NCI-H446 treated with DMSO at 0.1 percent for 48 hours (cell line): ENCODE measurements at regions not wholly inside any gene's neighbourhood (a gene's known extent, or its start where the extent isn't known, plus 50 kb on each side); places are given as distances from the start of the nearest gene placed in this dataset.

Source experiments
- DNase-seq: peaks from one replicate; lab custom pipeline; 2025; lab: John Stamatoyannopoulos, UW

DNA sequence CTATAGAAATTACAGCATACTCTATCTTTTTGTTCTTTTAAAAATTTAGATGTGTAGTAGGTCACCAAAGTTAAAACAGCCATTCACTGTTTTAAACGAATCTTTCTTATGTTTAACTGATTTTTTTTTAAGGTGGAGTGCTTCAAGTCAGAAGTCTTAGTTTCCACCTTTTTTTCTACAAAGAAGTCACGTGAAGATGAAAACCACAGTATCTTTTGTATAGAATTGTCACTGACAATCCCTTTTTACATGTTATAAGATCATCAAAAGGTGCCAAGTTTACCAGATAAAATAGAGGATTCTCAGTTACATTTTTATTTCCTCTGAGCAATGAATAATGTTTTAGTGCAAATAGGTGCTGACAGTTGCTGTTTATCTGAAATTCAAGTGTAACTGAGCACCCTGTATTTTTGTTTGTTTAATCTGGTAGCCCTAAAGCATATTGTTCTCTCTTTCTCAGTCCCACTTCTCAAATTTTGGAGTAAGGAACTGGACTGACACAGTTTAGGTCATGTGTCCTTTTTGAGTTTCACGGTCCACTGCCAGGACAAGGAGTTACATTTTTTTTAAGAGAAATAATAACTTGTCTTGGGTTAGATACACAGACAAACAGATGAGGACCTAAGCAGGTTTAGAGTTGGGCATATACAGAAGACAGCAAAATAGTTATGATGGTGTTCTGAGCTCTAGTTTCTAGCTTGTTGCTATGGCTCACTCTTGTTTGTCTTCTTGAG lies 233.2 kb upstream of the MBL2 start:
- no peak for DNase-seq

DNA sequence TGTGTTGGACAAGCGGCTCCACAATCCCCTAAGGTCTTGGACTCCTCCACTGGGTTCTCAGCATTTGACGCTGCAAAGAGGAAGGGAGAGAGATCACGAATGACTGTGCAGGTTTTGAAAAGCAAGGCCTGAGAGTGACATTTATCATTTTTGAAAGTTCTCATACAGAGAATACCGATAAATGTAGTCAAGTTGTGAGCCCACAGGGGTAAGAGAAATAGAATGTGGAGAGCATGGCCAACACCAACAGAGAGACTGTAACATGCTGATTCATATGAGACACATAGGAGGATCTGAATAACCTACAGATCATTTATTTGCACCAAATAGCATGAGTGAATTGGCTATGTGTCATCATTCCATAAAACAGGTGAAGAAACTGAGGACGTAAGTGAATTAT lies 230.5 kb upstream of the MBL2 start:
- no peak for DNase-seq

DNA sequence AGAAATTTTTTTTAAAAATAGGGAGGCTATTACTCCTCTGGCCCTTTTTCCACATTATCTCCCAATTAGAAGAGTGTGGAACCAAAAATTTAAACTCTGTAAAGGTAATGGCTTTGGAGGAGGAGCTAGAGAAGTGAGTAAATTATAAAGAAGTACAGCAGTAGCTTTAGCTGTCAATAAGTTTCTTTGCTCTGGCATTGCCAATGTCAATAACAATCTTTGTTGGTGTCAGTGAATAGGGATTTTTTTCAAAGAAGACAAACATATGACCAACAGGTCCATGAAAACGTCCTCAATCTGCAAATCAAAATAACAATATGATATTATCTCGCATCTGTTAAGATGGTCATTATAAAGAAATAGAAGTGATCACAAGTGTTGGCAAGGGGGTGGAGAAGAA lies 227.1 kb upstream of the MBL2 start:
- DNase-seq: no peak

DNA sequence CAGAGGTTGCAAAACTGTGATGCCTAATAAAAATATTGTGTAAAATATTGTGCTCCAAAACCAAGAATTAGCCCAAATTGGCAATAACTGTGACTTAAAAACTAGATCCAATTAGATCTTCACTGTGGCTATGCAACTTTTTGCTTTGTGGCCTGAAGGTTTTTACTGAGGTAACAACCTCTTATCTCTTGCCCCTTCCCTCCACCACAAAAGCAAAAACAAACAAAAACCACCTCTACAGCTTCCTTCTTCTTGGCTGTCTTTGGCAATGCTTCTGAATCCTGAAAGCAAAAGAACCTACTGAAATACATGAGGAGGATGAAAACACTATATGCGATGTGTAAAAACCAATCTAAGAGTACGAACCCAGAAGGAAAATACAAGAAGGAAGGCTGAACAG lies 226.7 kb upstream of the MBL2 start:
- no peak for DNase-seq

DNA sequence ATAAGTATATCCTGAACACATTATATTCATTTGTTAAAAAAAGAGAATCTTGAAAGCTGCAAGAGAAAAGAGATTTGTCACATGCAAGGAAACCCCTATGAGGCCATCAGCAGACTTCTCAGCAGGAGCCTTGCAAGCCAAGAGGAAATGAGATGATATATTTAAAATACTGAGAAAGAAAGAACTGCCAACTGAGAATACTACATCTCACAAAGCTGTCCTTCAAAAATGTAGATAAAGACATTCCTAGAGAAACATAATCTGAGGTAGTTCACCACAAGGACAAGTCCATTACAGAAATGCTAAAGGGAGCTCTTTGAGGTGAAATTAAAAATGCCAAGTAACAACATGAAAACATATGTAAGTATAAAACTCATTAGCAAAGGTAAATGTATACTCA lies 224.4 kb upstream of the MBL2 start:
- DNase-seq: no peak

DNA sequence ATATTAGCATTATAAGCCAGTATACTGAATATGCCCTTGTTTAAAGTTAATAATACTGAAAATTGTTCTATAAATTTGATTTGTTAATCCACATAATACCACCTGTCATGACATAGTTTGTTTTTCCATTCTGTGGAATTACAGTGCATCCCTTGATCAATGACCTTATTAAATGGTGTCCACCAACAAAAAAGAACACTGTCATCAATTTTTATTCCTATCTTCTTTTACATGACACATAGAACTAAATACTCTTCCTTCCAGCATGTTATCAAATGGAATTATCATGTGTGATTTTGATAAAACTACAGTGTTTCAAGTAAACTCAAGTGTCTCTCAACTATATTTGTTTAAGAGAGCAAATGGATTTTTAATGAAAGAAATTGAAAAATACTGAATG lies 221.8 kb upstream of the MBL2 start:
- DNase-seq: no peak

DNA sequence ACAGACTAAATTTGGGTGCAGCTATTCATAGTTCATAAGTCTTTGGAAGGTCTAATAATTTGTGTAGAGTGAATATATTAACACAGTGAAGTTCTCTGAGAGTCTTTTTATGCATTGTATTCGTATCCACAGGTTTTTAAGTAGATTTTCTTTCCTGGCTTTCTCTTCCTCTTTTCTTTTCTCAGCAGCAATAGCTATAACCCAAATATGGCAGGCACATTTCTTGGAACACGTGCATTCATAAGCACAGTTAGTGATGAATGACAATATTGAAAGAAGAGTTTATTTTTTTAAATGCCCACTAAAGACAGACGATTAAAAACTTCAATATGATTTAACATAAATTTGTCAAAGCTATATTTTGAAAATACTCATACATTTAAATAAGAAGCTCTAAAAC lies 220.5 kb upstream of the MBL2 start:
- no peak for DNase-seq

DNA sequence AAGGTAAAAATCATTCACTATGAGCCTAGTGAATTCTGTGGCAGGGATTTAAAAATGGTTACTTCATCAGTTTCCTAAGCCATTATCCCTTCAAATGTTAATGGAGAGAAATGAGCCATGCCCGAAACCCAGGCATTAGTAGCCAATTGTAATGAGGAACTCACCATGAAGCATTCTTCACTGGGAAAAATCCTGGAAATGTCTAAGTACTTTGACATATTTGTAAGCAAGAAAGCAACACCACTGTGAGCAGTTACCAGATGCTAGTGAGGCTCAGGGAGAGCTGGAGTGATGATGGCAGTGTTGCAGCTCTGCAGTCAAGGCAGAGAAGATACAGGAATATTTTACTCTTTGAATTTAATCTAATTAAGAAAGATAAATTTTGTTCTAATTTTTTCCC lies 220.0 kb upstream of the MBL2 start:
- no peak for DNase-seq

DNA sequence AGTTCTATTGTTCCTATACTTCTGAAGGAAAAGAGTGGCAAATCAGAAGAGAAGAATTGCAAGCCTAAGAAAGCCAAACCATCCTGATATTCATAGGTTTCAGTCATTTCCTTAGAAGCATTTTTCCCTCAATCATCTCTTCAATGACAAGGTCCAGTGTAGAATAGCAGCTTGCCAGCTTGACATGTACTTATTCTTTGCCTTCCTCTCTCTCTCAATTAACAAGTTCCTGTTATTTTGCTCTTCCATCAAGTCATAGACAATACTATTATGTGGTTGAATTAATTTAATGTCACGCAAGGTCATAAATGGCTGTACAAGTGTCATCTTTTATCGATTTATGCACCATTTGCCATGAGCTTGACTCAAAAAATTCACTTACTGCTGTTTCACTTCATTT lies 216.3 kb upstream of the MBL2 start:
- no peak for DNase-seq

DNA sequence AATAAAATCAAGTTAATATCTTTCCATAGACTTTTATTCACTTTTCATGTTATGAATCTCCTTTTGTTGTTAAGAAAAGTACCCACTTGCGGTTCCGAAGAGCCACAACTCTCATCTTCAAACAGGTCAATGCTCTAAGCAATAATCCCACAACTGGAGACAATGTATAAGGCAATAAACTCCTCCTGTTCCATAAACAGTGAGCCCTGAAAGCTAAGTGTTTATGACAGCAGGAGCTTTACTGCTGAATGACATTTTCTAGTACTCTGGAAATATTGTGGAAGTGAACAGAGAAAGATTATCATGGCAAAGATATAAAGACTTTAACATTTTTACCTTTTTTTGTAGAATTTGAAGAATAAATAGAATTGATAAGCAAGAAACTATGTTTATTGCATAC lies 213.5 kb upstream of the MBL2 start:
- no peak for DNase-seq

DNA sequence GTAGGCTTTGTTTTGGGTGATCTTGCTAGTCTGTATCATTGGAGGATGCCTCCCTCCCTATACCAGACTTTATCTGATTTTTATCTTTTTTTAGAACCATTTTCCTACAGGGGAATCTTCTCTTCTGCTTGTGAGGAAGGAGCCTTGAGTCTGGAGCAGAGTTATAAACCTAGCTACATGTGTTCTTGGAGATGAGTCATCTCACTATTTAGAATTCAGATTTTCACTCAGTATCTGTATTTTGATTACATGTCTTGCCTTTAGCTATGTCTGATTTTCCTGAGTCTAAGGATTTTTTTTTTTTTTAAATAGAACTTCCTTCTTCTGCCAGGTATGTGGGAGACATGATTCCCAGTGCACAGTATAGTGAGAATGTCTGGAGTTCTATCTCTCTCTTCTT lies 211.6 kb upstream of the MBL2 start:
- DNase-seq: no peak

DNA sequence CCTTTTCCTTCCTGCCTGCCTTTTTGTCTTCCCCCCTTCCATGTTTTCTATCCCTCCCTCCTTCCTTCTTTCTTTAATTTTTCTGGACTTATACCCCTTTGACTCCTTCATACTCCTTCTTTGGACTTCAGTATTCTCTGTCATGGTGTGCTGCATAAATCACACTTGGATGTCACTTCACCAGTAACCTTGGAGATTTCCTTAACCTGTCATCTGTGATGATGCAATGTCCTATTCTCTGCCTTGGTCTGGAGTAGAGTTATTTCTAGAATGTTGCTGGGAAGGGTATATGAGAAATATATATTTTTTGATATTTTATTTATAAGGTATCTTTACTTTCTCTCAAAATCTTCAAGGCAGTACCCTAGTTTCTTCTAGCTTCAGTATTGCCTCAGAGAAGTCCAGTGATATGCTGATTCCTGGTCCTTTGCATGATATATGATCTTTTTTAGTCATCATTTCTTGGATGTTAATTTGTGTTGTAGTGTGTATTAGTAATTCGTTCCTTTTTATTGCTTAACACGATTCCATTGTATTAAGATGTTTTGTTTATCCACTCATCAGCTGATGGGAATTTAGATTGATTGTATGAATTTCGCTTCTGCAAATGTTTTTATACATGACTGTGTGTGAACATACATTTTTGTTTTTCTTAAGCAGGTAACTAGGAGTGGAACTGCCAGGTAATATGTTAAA lies 206.9 kb upstream of the MBL2 start:
- no peak for DNase-seq

DNA sequence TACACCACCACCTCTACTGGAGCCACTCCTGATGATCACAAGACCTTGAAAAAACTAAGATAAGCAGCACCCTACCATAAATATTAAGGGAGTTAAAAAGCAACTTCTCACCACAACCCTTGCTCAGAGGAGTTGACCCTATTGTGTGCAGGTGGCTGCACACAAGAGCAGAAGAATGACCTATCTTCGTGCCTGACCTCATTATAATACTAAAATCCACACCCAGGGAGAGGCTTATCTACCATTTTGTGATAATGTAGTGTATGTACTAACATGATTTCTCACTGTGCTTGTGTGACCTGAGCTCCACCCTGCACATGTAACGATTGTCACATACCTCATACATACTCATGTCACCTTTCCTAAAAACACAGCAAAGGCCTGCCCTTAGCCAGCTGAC lies 205.0 kb upstream of the MBL2 start:
- no peak for DNase-seq

DNA sequence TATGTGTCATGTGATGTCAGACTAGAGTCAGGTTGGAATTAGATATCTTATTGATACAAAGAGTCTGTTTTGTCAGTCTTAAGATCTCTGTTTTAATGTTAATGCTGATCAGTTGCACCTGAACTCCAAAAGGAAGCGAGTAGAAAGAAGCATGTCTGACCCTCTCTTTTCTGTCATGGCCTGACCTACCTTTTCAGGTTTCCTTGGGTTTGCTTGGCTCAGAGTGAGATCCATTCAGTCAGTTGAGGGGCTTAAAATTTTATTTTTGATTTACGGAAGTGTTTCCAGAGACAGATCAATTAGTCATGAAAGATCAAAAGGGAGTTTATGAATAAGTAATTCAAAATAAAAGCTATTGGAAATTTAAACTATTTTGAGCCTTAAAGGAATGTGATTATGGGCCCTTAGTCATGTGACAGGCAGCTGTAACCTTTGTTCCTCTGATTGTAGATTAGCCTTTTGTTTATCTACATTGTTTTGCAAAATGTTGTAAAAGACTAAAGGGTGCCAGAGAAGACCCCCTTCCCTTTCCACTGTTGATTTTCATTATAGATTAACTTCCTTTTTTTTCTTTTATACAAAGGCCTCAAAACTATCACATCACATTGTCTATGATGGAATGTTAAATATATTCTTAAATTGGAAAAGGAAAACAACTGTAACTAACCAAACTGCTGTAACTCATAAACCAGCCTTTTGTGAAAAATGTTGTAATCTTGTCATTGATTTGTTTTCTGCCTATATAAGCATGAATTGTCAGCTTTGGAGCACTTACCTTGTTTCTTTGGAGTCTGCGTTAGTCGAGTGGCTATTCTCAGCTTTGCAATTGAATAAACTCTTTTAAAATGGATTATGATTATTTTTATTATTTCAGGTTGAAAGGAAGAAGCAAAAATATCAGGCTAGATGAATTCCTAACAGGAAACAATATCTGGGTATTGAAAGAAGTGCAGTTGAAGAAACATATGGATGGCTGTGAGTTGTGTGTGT lies 195.5 kb upstream of the MBL2 start:
- DNase-seq: no peak

DNA sequence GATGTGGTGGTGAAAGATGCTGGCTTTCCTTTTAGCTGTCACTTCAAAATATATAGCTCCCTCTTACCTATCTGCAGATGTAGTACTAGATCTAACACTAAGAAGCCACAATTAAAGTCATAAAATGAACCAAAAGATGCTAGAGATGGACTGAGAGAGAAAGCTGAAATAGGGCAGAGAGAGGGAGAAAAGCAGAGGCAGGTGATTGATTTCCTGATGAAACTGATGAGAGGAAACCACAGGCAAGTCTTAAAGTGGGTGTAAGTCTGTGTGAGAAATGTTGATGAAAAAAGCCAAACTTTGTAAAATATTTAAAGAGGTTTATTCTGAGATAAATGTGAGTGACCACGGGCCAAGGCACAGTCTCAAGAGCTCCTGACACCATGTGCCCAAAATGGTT lies 194.3 kb upstream of the MBL2 start:
- DNase-seq: no peak

DNA sequence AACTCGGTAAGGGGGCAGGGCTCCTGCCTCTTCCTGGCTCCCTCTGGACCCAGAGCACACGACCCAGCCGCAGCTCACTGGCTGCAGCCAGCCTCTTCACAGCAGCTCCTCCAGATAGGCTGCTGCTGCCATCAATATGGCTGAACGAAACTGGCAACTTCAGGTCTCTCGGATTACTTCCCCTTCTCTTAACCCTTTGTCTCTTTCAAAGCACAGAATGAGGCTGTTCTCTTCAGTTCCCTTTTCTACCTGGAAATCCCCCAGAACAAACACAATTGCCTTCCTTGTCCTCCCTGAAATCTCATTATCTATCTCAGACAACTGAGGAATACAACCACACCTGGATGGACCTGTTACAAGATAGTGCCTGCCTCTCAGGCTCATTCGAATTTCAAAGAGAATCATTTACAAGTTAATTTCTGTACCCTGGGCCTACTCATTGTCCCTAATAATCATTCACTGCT lies 193.4 kb upstream of the MBL2 start:
- no peak for DNase-seq

DNA sequence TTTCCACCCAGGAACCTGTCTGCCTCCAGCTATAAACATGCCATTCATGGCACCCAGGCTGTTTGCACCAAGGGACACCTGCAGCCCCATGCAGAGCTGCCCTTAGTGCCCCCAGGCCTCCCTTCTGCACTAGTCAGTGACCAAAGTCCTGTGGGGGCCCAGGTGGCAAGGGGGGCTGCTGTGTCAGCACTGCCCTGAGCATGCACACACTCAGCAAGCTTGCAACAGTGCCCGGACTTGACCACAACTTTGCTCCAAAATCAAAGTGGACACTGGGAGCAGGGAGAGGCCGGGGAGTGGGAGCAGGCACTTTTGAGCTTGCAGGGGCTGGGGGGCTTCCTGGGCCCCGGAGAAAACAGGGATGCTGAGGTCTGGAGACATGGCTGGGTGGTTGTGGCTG lies 192.9 kb upstream of the MBL2 start:
- no peak for DNase-seq

DNA sequence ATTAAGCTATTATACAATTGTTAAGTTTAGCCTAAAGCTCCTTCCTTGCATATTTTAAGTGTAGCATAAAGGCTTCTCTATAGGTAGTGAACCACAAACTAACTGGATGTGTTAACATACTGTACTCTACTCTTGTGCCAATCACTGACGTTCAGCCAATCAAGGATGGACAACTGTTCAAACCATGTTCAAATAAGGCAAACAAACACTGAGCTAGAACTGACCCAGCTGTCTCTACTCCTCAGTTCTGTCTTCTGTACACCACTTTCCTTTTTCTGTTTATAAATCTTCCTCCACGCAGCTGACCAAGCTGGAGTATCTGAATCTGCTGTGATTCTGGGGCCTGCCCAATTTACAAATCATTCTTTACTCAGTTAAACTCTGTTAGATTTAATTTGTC lies 188.7 kb upstream of the MBL2 start:
- DNase-seq: no peak

DNA sequence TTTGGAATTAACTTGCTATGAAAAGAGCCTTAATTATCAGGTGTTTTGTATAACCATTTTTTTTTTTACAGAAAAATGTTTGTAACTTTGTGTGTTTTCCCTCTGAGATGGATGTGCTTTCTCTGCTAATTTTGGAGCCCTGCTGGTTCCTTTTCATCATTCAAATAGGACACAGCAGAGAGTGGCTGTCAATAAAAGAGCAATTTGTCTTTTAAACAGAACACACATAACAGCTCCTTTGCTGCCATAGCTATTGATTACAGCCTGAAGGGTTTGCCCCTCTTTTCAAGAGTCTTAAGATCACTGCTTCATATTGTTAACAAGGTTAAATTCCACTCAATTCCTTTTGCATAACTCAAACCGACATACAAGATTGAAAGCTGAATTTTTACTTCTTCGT lies 187.2 kb upstream of the MBL2 start:
- DNase-seq: no peak

DNA sequence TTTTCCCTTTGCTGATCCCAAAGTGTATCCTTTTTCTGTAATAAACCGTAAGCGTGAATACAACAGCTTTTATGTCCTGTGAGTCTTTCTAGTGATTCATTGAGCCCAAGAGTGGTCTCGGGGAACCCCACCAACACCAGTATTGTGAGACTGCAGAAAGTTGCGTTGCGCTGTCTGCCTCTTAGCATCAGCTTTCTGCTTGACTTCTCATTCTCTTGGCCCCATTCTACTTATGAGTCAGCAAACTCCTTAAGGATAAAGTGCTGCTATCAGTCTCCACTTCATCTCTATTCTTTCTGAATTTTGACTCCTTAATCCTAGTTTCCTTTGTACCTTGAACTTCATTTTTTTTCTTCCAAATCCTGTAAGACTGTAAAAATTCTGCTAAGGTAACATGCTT lies 184.3 kb upstream of the MBL2 start:
- no peak for DNase-seq

DNA sequence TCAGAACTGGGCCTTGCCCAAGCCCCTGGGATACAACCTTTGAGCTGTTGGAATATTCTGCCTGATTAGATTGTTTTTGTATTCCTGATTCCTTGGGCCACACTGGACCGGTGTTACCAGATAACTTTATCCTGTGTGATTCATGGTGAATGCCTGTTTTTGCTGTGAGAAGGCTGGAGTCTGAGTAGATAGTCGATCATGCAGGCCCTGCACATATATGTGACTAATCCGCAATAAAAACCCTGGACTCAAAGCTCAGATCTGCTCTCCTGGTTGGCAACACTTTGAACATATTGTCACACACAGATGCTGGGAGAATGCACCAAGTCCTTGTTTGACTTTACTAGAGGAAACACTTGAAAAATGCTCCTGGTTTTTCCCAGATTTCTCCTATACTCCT lies 183.9 kb upstream of the MBL2 start:
- DNase-seq: no peak

DNA sequence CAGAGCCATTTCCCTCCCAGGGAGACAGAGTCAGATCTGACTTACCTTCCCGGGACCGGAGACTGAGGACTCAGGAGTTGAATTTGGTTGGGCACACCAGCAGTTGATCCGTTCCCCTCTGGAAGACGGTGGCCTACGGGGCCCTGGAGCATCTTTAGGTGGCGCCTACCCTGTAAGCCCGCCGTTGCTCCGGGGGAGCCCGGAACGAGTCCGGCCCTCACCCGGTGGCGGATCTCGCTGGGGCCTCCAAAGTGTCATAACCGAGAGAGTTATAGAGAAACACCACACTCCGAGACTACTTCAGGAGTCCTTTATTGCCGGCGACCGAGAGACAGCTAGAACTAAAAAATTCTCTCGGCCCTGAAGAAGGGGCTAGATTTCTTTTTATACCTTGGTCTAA lies 182.8 kb upstream of the MBL2 start:
- DNase-seq: no peak

DNA sequence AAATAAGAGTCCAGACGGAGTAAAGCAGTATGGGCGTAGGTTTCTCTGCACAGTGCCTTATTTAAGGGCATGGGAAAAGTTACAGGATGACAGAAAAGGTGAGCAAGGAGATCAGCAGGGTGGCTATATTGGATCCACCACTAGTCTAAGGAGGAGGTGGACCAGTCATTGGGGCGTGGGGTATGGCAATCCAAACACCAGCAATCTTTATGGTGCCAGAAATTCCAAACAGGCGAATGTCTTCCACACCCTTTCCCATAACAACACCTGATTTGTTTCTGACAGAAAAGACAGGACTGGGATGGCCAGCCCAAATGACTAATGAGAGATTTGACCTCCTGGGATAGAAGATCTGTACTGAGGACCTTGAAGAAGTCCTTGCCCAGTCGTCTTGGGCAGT lies 181.8 kb upstream of the MBL2 start:
- no peak for DNase-seq
